ENCODE measurements at regions not wholly inside any gene's neighbourhood (a gene's known extent, or its start where the extent isn't known, plus 50 kb on each side); places are given as distances from the start of the nearest gene placed in this dataset.

DNA sequence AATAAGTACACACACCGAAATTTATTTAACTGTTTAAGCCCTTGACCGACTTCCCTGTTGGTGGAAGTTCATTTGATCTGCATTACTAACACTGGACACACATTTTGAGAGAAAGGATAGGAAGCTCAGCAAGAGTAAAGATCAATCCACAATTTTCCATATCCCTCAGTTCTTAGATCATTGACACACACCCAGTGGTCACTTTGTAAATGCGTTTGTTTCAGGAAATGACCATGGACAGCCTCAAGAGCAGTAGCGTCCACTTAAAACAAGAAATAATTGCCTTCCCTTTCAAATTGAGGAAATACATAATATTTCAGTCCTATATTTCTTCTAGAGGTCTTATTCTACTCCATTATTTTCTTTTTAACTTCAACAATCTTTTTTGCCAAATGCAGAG lies 511.5 kb upstream of the PTBP2 start:
- Histone ChIP-seq H3K27me3 (ENCODE audit: control insufficient read depth in 2 of 2, insufficient read depth in 2 of 2, low read length in 2 of 2) (no peaks in the 10 kb centered on the region), H3K9ac (ENCODE audit: insufficient read depth in 1 of 2, low read depth in 2 of 2, low read length in 2 of 2) (no peak overlapping the region), H3K9me3 (replicated peaks; ENCODE audit: control insufficient read depth, insufficient read depth, low read depth, low read length) (no peaks in the 10 kb centered on the region; the same call in 1 of the 2 replicates), H3K4me3 (no peak overlapping the region), H3K79me2 (ENCODE audit: control insufficient read depth, insufficient read depth, low read length) (no peaks in the 10 kb centered on the region), H3K27ac (ENCODE audit: extremely low read depth, low read depth, low read length) (no peak overlapping the region), H3K9me1 (ENCODE audit: control insufficient read depth, insufficient read depth, low read length) (no peaks in the 10 kb centered on the region), H3K36me3 (ENCODE audit: control insufficient read depth, insufficient read depth, low read length) (no peaks in the 10 kb centered on the region), H2AFZ (ENCODE audit: low read depth, low read length) (no peak overlapping the region), H3K4me2 (ENCODE audit: insufficient read depth, low read length) (no peak overlapping the region), H3K4me1 (replicated peaks in 1 of 2; ENCODE audit: control insufficient read depth in 2 of 2, insufficient read depth in 2 of 2, low read length in 2 of 2) (no peaks in the 10 kb centered on the region), H4K20me1 (replicated peaks; ENCODE audit: control insufficient read depth, insufficient read depth, low read length) (no peaks in the 10 kb centered on the region)
- TF ChIP-seq JUNB (CRISPR knock-in tag; conservative IDR thresholded peaks at IDR 0.05) (no peak), ZBTB8A (IDR thresholded peaks at IDR 0.05; ENCODE audit: partially characterized antibody) (no peak), ATF7 (IDR thresholded peaks at IDR 0.05) (no peak), SMAD4 (CRISPR knock-in tag; conservative IDR thresholded peaks at IDR 0.05) (no peak), MAFF (IDR thresholded peaks at IDR 0.05; ENCODE audit: low read length) (no peak), ZKSCAN3 (CRISPR knock-in tag; IDR thresholded peaks at IDR 0.05) (no peak), SIX5 (IDR thresholded peaks at IDR 0.05; ENCODE audit: borderline replicate concordance in 1 of 2, insufficient read depth in 1 of 2, low read depth in 1 of 2, low read length in 2 of 2) (no peak), SRSF1 (IDR thresholded peaks at IDR 0.05; ENCODE audit: low read depth, low read length) (no peak), CBFA2T2 (conservative IDR thresholded peaks at IDR 0.05) (no peak)
- BruUV-seq (replicated peaks): no TSS peak
- DNase-seq (ENCODE audit: extremely low read depth in 1 of 4, low spot score in 3 of 4) (no peak), FAIRE-seq (no peak), ATAC-seq (no peak)
- intact Hi-C loops (cut with micrococcal nuclease): no loop called here
- ChIA-PET CTCF (ENCODE audit: low intra/inter-chr PET ratio) (no interaction called here), POLR2A (no interaction called here)
- in situ Hi-C loops (cut with MboI): no loop called here
- 0% methylated on average over 4 of the region's 4 CpGs for WGBS (ENCODE audit: insufficient coverage, low coverage, missing lambda C conversion rate)
